ENCODE measurements at regions not wholly inside any gene's neighbourhood (a gene's known extent, or its start where the extent isn't known, plus 50 kb on each side); places are given as distances from the start of the nearest gene placed in this dataset.

DNA sequence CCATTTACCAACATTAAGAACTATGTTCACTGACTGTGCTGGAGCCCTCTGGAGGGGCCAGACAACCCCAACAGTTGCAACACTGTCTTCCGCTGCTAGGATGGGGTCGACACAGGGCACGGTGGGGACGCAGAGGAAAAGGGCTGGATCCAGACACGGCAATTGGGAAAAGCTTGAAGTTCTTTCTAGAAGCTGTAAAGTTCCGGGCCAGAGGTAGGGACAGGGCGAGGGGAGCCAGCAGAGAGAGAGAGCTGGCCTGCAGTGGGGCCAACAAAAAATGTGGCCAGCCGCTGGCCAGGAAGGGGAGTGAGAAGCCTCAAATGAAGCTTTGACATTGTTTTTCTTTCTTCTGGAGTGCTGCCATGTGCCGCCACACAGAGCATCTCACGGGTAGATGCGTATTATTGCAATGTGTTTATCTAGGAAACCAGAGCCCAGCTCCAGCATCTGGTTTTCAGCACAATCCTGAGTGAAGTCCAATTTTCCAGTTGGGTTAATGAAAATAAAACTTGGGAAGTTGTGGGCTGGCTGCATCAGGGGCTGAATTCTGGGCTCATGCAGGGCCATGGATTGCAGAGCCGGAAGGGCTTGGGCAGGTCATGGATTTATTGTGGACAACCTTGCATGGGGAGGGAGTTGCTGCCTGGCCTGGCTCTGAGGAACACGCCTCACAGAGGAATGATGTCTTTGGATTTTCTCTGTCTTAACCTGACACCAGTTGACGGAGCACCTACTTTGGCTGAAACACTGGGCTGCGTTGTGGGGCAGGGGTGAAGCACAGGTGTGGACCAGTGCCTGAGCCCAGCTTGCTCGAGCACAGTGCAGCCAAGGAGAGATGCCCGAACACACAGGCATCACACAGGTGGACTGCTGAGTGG is 67.6 kb upstream of the AMPD3 start:
- DNase-seq (ENCODE audit: low read depth in 1 of 2, low spot score in 1 of 2): no peak

DNA sequence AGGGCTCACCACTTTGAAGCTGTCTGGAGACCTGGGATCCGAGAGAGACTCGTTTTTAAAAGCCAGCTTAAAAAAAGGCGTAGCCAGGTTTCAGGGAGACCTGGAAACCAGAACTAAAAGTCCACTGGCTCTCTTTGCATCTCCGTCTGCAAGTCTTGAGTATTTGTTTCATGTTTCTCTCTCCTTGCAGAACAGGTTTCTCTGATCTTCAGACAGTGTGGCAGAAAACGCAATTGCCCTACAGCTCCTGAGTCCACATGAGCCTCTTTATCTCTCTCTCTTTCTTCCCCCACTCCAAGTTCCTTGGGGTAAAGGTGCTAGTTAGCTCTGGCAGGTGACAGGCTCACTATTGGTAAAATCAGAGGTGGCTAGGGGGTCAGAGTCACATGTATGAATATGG is 67.0 kb upstream of the AMPD3 start:
- no peak for DNase-seq (ENCODE audit: low read depth in 1 of 2, low spot score in 1 of 2)

DNA sequence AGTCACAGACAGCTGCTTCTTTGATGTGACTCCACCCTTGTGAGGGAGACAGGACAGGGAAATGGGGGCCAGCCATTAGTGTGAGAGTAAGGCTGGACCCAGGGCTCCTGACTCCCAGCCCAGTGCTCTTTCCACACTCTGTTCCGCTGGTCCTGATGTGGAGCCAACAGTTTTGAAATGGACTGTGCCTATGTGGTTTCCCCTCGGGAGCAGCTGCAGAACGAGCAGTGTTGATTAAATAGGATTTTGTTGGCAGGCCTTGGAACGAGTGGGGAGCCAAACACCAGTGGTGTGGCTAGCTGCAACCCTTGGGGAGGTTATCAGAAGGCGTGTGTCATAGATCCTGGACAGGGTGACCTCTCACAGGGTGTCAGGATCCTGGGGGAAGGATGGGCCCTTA is 66.5 kb upstream of the AMPD3 start:
- no peak for DNase-seq (ENCODE audit: low read depth in 1 of 2, low spot score in 1 of 2)

- DNase-seq (ENCODE audit: low read depth in 1 of 2, low spot score in 1 of 2): no peak
Measured at GRCh38 chr11:10390375-10390774, 64.7 kb upstream of the AMPD3 start.

- DNase-seq (ENCODE audit: low read depth in 1 of 2, low spot score in 1 of 2): no peak
Measured at GRCh38 chr11:10392095-10393079, 62.7 kb upstream of the AMPD3 start.

GRCh38 chr11:10394229-10395101 is 60.6 kb upstream of the AMPD3 start:
- no peak for DNase-seq (ENCODE audit: low read depth in 1 of 2, low spot score in 1 of 2)

DNA sequence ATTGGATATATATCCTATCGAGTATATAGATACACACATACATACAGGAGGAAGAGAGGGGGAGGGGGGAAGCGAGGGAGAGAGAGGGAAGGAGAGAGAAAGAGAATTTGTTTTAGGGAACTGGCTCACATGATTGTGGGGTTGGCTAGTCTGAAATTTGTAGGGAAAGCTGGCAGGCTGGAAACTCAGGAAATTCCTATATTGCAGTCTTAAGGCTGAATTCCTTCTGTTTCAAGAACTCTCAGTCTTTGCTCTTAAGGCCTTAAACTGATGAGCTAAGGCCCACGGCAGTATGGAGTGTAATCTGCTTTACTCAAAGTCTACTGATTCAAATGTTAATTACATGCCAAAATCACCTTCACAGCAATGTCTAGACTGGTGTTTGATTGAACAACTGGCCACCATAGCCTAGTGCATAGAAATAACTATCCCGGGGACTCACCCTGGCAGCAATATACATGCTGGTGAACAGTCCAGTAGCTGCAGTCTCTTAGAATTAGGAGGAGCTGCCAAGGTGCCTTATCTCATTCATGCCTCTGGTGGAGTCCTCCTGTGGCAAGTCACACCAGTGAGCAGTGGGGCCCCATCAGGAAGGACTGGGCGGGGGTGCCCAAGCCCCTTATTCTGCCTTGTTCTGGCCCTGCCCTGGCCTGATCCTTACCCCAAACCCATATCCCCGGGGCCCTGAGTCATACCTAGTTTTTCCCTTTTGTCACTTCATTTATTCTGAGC is 59.7 kb upstream of the AMPD3 start:
- DNase-seq (ENCODE audit: low read depth in 1 of 2, low spot score in 1 of 2): no peak

DNA sequence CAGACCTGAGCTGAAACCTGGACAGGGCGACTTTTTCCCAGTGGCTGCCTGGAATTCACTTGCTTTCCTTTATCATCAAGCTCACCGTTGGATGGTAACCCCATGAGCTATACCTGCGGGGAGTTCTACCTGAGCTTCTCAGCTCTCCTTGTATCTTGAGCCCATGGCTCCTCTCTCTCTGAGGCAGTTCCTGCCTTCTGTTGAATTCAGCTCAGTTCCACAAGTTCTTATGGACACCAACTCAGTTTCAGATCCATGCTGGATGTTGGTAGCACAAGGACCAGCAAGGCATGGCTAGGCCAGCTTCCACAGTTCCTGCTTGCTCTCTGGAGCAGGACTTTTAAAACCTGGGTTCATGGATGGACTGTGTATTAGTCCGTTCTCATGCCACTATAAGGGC is 58.3 kb upstream of the AMPD3 start:
- no peak for DNase-seq (ENCODE audit: low read depth in 1 of 2, low spot score in 1 of 2)

DNA sequence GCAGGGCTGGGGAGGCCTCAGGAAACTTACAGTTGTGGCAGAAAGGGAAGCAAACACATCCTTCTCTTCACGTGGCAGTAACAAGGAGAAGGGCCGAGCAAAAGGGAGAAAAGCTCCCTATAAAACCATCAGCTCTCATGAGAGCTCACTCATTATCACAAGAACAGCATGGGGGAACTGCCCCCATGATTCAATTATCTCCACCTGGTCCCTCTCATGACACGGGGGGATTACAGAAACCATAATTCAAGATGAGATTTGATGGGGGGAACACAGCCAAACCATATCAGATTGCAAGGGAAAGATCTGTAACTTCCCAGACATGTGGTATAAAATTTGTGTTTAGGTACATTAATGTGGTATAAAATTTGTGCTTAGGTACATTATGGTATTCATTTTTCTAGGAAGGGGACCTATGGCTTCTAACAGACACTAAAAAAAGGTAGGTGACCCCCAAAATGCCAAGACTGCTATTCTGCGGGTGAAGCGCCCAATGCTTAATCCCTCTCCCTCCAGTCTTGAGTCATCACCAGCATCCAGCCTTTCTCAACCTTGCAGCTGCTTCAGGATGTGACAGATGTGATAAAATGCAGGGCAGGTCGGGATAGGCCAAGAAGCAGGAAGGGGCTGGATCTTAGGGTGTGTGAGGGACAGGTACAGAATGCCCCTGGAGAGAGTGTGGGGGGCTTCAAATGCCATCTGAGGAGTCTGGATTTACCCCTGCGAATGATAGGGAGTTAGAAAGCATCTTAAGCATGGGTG is 57.7 kb upstream of the AMPD3 start:
- DNase-seq (ENCODE audit: low read depth in 1 of 2, low spot score in 1 of 2): no peak

DNA sequence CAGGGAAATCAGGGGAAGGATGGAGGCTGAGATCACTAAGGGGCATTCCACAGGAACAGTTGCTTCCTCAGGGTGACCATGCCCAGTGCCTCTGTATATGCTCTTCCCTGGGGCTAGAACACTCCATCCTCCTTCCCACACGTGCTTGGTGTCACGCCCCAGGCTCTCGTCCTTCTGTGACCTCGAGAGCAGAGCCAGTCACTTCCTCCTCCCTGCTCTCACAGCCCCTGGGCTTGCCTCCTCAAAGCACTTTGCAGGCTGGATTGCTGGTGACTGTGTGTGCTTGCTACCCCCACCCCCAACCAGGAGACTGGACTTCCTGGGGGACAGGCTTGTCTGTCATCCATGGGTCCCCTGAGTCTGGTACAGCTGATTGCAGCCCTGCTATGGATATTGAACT is 56.5 kb upstream of the AMPD3 start:
- no peak for DNase-seq (ENCODE audit: low read depth in 1 of 2, low spot score in 1 of 2)

GRCh38 chr11:10400856-10401255 is 54.2 kb upstream of the AMPD3 start:
- DNase-seq (ENCODE audit: low read depth in 1 of 2, low spot score in 1 of 2): no peak

DNA sequence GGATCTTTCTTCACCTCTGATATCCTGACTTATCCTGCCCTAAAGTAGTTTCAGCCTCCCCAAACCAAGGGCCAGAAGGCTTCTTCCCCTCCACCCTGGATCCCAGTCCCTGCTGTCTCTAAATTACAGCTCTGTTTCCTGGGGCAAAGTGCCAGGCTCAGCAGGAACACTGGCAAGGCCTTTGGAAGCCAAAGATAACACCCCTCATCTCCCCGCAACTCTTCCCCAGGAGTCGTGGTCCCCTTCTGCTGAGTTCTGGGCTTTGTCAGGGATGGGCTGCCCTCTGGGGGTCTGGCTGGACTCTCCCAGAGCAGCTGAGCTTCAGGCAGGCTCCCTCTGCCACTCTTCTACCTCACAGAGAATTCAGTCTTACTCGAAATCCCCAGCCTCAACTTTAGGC is 53.8 kb upstream of the AMPD3 start:
- no peak for DNase-seq (ENCODE audit: low read depth in 1 of 2, low spot score in 1 of 2)

GRCh38 chr11:10401696-10402392 is 53.2 kb upstream of the AMPD3 start:
- DNase-seq (ENCODE audit: low read depth in 1 of 2, low spot score in 1 of 2): no peak
